Left forelimb (tissue), 1 donor: ENCODE measurements at regions not wholly inside any gene's neighbourhood (a gene's known extent, or its start where the extent isn't known, plus 50 kb on each side); places are given as distances from the start of the nearest gene placed in this dataset.

Source experiments
- DNase-seq: peaks from one replicate; pipeline ENCODE4 v3.0.0-alpha.2; 2018; ENCODE audit warnings: low spot score

- no peak for DNase-seq
These were observed 50.7 kb downstream of the ARHGAP35 start for GRCh38 chr19:46911456-46911855.

GRCh38 chr19:46913198-46913851, 52.5 kb downstream of the ARHGAP35 start:
- no peak for DNase-seq

- no peak for DNase-seq
These were observed 53.1 kb downstream of the ARHGAP35 start for GRCh38 chr19:46913852-46914430.

GRCh38 chr19:46915386-46915785, 54.6 kb downstream of the ARHGAP35 start:
- no peak for DNase-seq

- DNase-seq: no peak
These were observed 56.2 kb downstream of the ARHGAP35 start for GRCh38 chr19:46917002-46917401.

- no peak for DNase-seq
These were observed 58.5 kb downstream of the ARHGAP35 start for GRCh38 chr19:46919324-46919723.

GRCh38 chr19:46920362-46920761, 59.6 kb downstream of the ARHGAP35 start:
- DNase-seq: no peak

GRCh38 chr19:46921071-46921470, 60.3 kb downstream of the ARHGAP35 start:
- DNase-seq: no peak

GRCh38 chr19:46922465-46922864, 61.7 kb downstream of the ARHGAP35 start:
- no peak for DNase-seq

GRCh38 chr19:46924874-46925547, 64.2 kb downstream of the ARHGAP35 start:
- no peak for DNase-seq

- DNase-seq: no peak
These were observed 64.8 kb downstream of the ARHGAP35 start for GRCh38 chr19:46925548-46925950.

- no peak for DNase-seq
These were observed 65.6 kb downstream of the ARHGAP35 start for GRCh38 chr19:46926170-46927071.

- DNase-seq: no peak
These were observed 66.3 kb downstream of the ARHGAP35 start for GRCh38 chr19:46927106-46927505.

- DNase-seq: no peak
These were observed 67.1 kb downstream of the ARHGAP35 start for GRCh38 chr19:46927893-46928292.

GRCh38 chr19:46928951-46929350, 68.2 kb downstream of the ARHGAP35 start:
- no peak for DNase-seq

GRCh38 chr19:46931202-46931601, 70.4 kb downstream of the ARHGAP35 start:
- DNase-seq: no peak

GRCh38 chr19:46932346-46932745, 71.5 kb downstream of the ARHGAP35 start:
- DNase-seq: no peak

GRCh38 chr19:46935066-46935663, 74.4 kb downstream of the ARHGAP35 start:
- no peak for DNase-seq

GRCh38 chr19:46943150-46943946, 76.3 kb upstream of the NPAS1 start:
- DNase-seq: no peak

GRCh38 chr19:46944123-46944748, 75.4 kb upstream of the NPAS1 start:
- no peak for DNase-seq
